Loucy (cell line): ENCODE measurements at regions not wholly inside any gene's neighbourhood (a gene's known extent, or its start where the extent isn't known, plus 50 kb on each side); places are given as distances from the start of the nearest gene placed in this dataset.
"Not testable (repeated sequence)": the region's sequence is repeated elsewhere in the genome, so short reads cannot be mapped to it uniquely, and the experiment has no call there.

ENCODE experiments used
- H2AFZ ChIP-seq: fragments of 200-600 bp; sonication (generic); 2 replicates; pipeline ENCODE4 v1.6.0; 2016; ENCODE audit warnings: antibody characterized with exemption, mild to moderate bottlenecking, low read length, moderate library complexity
- H3F3A ChIP-seq: fragments of 200-600 bp; 2 replicates; pipeline ENCODE4 v1.6.0; 2016; ENCODE audit warnings: antibody characterized with exemption, low read depth, mild to moderate bottlenecking
- H3K27me3 ChIP-seq: fragments of 200-600 bp; sonication (generic); 2 replicates; pipeline ENCODE4 v1.6.1; 2014; ENCODE audit warnings: low read length, mild to moderate bottlenecking; ENCODE audit not compliant: insufficient read depth, poor library complexity, severe bottlenecking
- H3K36me3 ChIP-seq: fragments of 200-600 bp; sonication (generic); 2 replicates; pipeline ENCODE4 v1.6.1; 2016; ENCODE audit warnings: low read length; ENCODE audit not compliant: insufficient read depth
- H3K4me1 ChIP-seq: fragments of 200-600 bp; sonication (generic); 2 replicates; pipeline ENCODE4 v1.5.1; 2014; ENCODE audit warnings: low read length, mild to moderate bottlenecking; ENCODE audit not compliant: insufficient read depth, poor library complexity, severe bottlenecking
- H3K4me2 ChIP-seq: fragments of 200-600 bp; sonication (generic); 2 replicates; pipeline ENCODE4 v1.6.0; 2014; ENCODE audit warnings: antibody characterized with exemption, low read length, low read depth, mild to moderate bottlenecking; ENCODE audit not compliant: poor library complexity, severe bottlenecking
- H3K4me3 ChIP-seq: fragments of 200-600 bp; sonication (generic); 2 replicates; pipeline ENCODE4 v1.5.1; 2014; ENCODE audit warnings: low read length, mild to moderate bottlenecking, mixed read lengths; ENCODE audit not compliant: poor library complexity, severe bottlenecking
- H3K79me2 ChIP-seq: fragments of 200-600 bp; sonication (generic); 2 replicates; pipeline ENCODE4 v1.6.1; 2014; ENCODE audit warnings: low read length; ENCODE audit not compliant: insufficient read depth
- H3K9ac ChIP-seq: fragments of 200-600 bp; sonication (generic); 2 replicates; pipeline ENCODE4 v1.6.0; 2014; ENCODE audit warnings: mild to moderate bottlenecking, low read depth, low read length, moderate library complexity; ENCODE audit not compliant: poor library complexity, severe bottlenecking
- H3K9me2 ChIP-seq: fragments of 200-600 bp; sonication (generic); replicated peaks from 2 replicates; pipeline ENCODE4 v1.6.1; 2016; ENCODE audit warnings: low read depth, low read length, mixed read lengths
- H3K9me3 ChIP-seq: fragments of 200-600 bp; sonication (generic); 2 replicates; pipeline ENCODE4 v1.6.1; 2014; ENCODE audit warnings: mild to moderate bottlenecking, antibody characterized with exemption, low read length, low read depth; ENCODE audit not compliant: insufficient read depth
- H4K20me1 ChIP-seq: fragments of 200-600 bp; sonication (generic); 2 replicates; pipeline ENCODE4 v1.6.0; 2014; ENCODE audit warnings: antibody characterized with exemption, low read length, mild to moderate bottlenecking; ENCODE audit not compliant: insufficient read depth, poor library complexity, severe bottlenecking

- H3K27me3 ChIP-seq, H4K20me1 ChIP-seq, H2AFZ ChIP-seq, H3K9me2 ChIP-seq, H3K9me3 ChIP-seq, H3K9ac ChIP-seq, H3K4me2 ChIP-seq, H3F3A ChIP-seq, H3K36me3 ChIP-seq, H3K4me3 ChIP-seq, H3K4me1 ChIP-seq, H3K79me2 ChIP-seq: not testable (repeated sequence)
Observed at GRCh38 chr21:5107637-5108036, 5413.7 kb upstream of the TPTE start.

GRCh38 chr21:5108048-5108775 is 5413.2 kb upstream of the TPTE start:
- not testable (repeated sequence) for H3K9me3 ChIP-seq, H3K4me3 ChIP-seq, H3K79me2 ChIP-seq, H4K20me1 ChIP-seq, H3K4me2 ChIP-seq, H2AFZ ChIP-seq, H3K36me3 ChIP-seq, H3K4me1 ChIP-seq, H3K27me3 ChIP-seq, H3F3A ChIP-seq, H3K9ac ChIP-seq, H3K9me2 ChIP-seq

DNA sequence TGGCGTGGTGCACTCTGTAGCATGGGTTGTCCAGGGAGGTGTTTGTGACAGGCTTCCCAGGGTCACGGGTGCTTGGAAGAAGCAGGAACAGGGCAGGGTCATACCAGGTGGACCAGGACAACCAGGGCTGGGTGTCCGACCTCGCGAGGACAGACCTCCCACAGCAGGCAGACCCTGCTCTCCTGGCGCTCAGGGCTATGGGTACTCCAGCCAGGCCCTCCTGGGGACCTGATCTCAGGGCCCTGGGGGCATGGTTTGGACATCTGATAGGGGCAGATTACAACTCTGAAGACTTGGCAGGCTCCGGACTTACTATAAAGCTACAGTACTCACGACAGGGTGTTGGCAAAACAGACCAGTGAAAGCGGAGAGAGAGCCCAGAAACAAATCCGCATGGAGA is 5410.2 kb upstream of the TPTE start:
- H3K4me3 ChIP-seq, H3F3A ChIP-seq, H3K4me1 ChIP-seq, H3K79me2 ChIP-seq, H3K27me3 ChIP-seq, H3K9ac ChIP-seq, H2AFZ ChIP-seq, H3K9me3 ChIP-seq, H4K20me1 ChIP-seq, H3K36me3 ChIP-seq, H3K4me2 ChIP-seq, H3K9me2 ChIP-seq: not testable (repeated sequence)

GRCh38 chr21:5113092-5113491 is 5408.3 kb upstream of the TPTE start:
- H3K9me3 ChIP-seq, H3K4me2 ChIP-seq, H3K4me3 ChIP-seq, H3K36me3 ChIP-seq, H3K9me2 ChIP-seq, H2AFZ ChIP-seq, H4K20me1 ChIP-seq, H3K4me1 ChIP-seq, H3F3A ChIP-seq, H3K79me2 ChIP-seq, H3K9ac ChIP-seq, H3K27me3 ChIP-seq: not testable (repeated sequence)

- not testable (repeated sequence) for H3F3A ChIP-seq, H2AFZ ChIP-seq, H3K36me3 ChIP-seq, H4K20me1 ChIP-seq, H3K9me2 ChIP-seq, H3K4me1 ChIP-seq, H3K9ac ChIP-seq, H3K27me3 ChIP-seq, H3K4me3 ChIP-seq, H3K79me2 ChIP-seq, H3K9me3 ChIP-seq, H3K4me2 ChIP-seq
Observed at GRCh38 chr21:5114468-5114867, 5406.9 kb upstream of the TPTE start.

DNA sequence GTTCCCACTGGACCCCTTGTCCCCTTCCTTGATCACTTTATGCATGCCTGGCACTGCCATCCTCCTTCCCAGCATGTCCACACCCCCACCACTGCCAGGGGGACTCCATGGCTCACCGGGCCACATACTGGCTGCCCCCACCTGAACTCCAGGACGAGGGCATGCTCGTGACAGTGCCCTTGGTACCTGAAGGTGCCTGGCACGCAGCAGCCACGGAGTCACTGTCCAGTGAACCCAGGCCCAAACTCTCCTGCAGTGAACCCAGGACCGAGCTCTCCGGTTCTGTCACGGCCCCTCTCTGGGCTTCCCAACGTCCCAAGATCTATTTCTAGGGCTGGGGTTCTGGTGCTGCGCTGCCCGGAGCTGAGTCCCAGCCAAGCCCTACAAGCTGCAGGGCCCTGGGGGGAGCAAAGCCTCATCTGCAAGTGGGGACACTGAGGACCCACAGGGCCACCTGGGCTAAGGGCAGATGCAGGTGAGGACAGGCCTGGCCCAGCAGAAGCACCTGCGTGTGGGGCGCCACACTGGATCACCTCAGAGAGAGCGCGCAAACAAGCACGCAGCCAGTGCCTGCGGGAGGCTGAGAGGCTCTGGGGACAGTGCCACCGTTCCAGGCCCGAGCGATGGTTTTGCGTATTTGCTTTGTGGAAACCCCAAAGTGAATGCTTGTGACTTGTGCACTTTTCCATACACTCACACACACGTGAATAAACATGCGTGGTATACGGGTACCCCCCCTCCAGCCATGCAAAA is 5406.3 kb upstream of the TPTE start:
- H3K27me3 ChIP-seq, H4K20me1 ChIP-seq, H3K9me2 ChIP-seq: not testable (repeated sequence)

GRCh38 chr21:5115646-5116343 is 5405.6 kb upstream of the TPTE start:
- not testable (repeated sequence) for H3K9me3 ChIP-seq, H4K20me1 ChIP-seq, H3K9ac ChIP-seq, H3K4me3 ChIP-seq, H2AFZ ChIP-seq, H3K4me1 ChIP-seq, H3F3A ChIP-seq, H3K4me2 ChIP-seq, H3K36me3 ChIP-seq, H3K79me2 ChIP-seq, H3K9me2 ChIP-seq, H3K27me3 ChIP-seq

More for the DNA sequence above, 5406.3 kb upstream of the TPTE start:
- H3K4me3 ChIP-seq, H3K79me2 ChIP-seq, H3F3A ChIP-seq, H3K4me2 ChIP-seq, H3K9ac ChIP-seq, H3K9me3 ChIP-seq, H3K4me1 ChIP-seq, H3K36me3 ChIP-seq, H2AFZ ChIP-seq: not testable (repeated sequence)
